SH-SY5Y (cell line): ENCODE measurements at regions not wholly inside any gene's neighbourhood (a gene's known extent, or its start where the extent isn't known, plus 50 kb on each side); places are given as distances from the start of the nearest gene placed in this dataset.

Experiments used
- GATA2 ChIP-seq: IDR thresholded peaks from 2 replicates; pipeline ENCODE4 v1.6.1; 2011; ENCODE audit warnings: mild to moderate bottlenecking, low read depth, low read length
- GATA3 ChIP-seq: IDR thresholded peaks from 2 replicates; pipeline ENCODE4 v1.6.1; 2011; ENCODE audit warnings: low read depth, mild to moderate bottlenecking, low read length, moderate library complexity

DNA sequence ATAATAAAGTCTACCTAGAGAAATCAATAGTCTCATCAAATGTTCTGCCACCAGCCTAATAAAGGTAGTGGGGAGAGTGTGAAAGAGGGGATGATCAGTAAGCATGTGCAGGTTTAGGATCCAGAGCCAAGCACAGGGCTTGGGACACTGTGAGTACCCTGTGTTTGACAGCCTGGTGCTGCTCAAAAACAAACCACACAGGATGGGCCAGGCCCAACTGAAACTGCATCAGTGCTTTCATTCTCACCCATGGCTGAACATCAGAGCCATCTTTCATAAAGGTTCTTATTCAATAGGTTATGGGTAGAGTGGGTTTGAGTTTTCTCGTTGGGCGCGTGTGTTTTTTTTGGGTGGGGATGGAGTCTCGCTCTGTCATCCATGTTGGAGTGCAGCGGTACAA lies 87.3 kb upstream of the NHSL1 start:
- TF ChIP-seq GATA3 = no peak
- TF ChIP-seq GATA2 = no peak
